DOHH2 (cell line): ENCODE measurements at regions not wholly inside any gene's neighbourhood (a gene's known extent, or its start where the extent isn't known, plus 50 kb on each side); places are given as distances from the start of the nearest gene placed in this dataset.

ENCODE experiments used
- H3F3A ChIP-seq: fragments of 200-600 bp; sonication (generic), shearing (Covaris generic); 2 replicates; pipeline ENCODE4 v1.6.0; 2016; ENCODE audit warnings: antibody characterized with exemption, mild to moderate bottlenecking; ENCODE audit not compliant: control insufficient read depth, insufficient read depth
- H3K27ac ChIP-seq: fragments of 200-600 bp; sonication (generic); 2 replicates; pipeline ENCODE4 v1.5.1; 2014; ENCODE audit warnings: low read depth, mild to moderate bottlenecking, low read length, moderate library complexity
- H3K27me3 ChIP-seq: fragments of 200-600 bp; sonication (generic); 2 replicates; pipeline ENCODE4 v1.6.1; 2014; ENCODE audit warnings: mild to moderate bottlenecking, low read length, mixed read lengths; ENCODE audit not compliant: control insufficient read depth
- H3K36me3 ChIP-seq: fragments of 200-600 bp; sonication (generic); 2 replicates; pipeline ENCODE4 v1.6.1; 2014; ENCODE audit warnings: mild to moderate bottlenecking, low read length, moderate library complexity, mixed read lengths; ENCODE audit not compliant: control insufficient read depth
- H3K4me1 ChIP-seq: fragments of 200-600 bp; sonication (generic); 2 replicates; pipeline ENCODE4 v1.6.1; 2014; ENCODE audit warnings: mild to moderate bottlenecking, low read length, mixed read lengths; ENCODE audit not compliant: control insufficient read depth
- H3K4me2 ChIP-seq: fragments of 200-600 bp; sonication (generic); 2 replicates; pipeline ENCODE4 v1.6.0; 2014; ENCODE audit warnings: mild to moderate bottlenecking, low read length, moderate library complexity
- H3K4me3 ChIP-seq: fragments of 200-600 bp; sonication (generic); 2 replicates; pipeline ENCODE4 v1.5.1; 2014; ENCODE audit warnings: mild to moderate bottlenecking, low read length, mixed read lengths
- H3K79me2 ChIP-seq: fragments of 200-600 bp; sonication (generic); 2 replicates; pipeline ENCODE4 v1.6.1; 2014; ENCODE audit warnings: mild to moderate bottlenecking, low read length, mixed read lengths; ENCODE audit not compliant: control insufficient read depth
- H3K9me2 ChIP-seq: fragments of 200-600 bp; sonication (generic); replicated peaks from 2 replicates; pipeline ENCODE4 v1.6.1; 2014; ENCODE audit warnings: mild to moderate bottlenecking, low read length, mixed read lengths; ENCODE audit not compliant: control insufficient read depth
- H3K9me3 ChIP-seq: fragments of 200-600 bp; sonication (generic); 2 replicates; pipeline ENCODE4 v1.6.1; 2014; ENCODE audit warnings: antibody characterized with exemption, low read length, mixed read lengths; ENCODE audit not compliant: control insufficient read depth, insufficient read depth
- H4K20me1 ChIP-seq: fragments of 200-600 bp; sonication (generic); 2 replicates; pipeline ENCODE4 v1.6.0; 2014; ENCODE audit warnings: low read depth, mild to moderate bottlenecking, antibody characterized with exemption, low read length, moderate library complexity; ENCODE audit not compliant: control insufficient read depth, insufficient read depth
- EZH2phosphoT487 ChIP-seq: fragments of 200-600 bp; sonication (generic); IDR thresholded peaks from 2 replicates; pipeline ENCODE4 v1.6.1; 2017; ENCODE audit warnings: borderline replicate concordance, mild to moderate bottlenecking, antibody characterized with exemption, low read length, moderate library complexity, mixed read lengths
- TF ChIP-seq, protein P1 (sequence below): fragments of 200-600 bp; sonication (generic); IDR thresholded peaks from one replicate; pipeline ENCODE4 v1.5.1; 2014; ENCODE audit warnings: antibody characterized with exemption, mild to moderate bottlenecking, low read depth, low read length; ENCODE audit not compliant: poor library complexity, severe bottlenecking

DNA sequence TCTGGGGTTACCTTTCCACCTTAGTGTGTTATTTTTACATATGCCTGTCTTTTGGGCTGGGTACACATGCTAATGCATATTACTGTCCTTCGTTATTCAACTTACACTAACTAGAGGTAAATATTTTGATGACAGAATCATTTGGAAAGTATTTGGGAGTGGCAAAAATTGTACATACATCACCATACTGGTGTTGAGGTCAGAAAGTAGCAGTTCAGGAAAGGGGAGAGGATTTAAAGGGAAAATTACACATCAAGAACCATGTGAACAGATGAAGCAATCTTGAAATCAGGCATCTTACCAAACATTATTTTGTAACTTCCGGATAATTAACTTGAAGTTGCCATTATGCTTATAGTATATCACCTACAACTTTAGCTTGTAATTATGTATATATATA is 379.7 kb downstream of the RND3 start:
- Histone ChIP-seq H3K4me3 (no peak overlapping the region), H4K20me1 (no peaks in the 10 kb centered on the region), H3K4me2 (no peak overlapping the region), H3K9me3 (peaks cover 7% of the 10 kb centered on the region; the same call in 1 of the 2 replicates), H3K79me2 (no peaks in the 10 kb centered on the region), H3K36me3 (no peaks in the 10 kb centered on the region), H3K27me3 (no peaks in the 10 kb centered on the region), H3K4me1 (no peaks in the 10 kb centered on the region), H3K27ac (no peak overlapping the region), H3K9me2 (no peaks in the 10 kb centered on the region), H3F3A (no peaks in the 10 kb centered on the region)
- no peak for TF ChIP-seq EZH2phosphoT487
- TF ChIP-seq, protein P1, sequence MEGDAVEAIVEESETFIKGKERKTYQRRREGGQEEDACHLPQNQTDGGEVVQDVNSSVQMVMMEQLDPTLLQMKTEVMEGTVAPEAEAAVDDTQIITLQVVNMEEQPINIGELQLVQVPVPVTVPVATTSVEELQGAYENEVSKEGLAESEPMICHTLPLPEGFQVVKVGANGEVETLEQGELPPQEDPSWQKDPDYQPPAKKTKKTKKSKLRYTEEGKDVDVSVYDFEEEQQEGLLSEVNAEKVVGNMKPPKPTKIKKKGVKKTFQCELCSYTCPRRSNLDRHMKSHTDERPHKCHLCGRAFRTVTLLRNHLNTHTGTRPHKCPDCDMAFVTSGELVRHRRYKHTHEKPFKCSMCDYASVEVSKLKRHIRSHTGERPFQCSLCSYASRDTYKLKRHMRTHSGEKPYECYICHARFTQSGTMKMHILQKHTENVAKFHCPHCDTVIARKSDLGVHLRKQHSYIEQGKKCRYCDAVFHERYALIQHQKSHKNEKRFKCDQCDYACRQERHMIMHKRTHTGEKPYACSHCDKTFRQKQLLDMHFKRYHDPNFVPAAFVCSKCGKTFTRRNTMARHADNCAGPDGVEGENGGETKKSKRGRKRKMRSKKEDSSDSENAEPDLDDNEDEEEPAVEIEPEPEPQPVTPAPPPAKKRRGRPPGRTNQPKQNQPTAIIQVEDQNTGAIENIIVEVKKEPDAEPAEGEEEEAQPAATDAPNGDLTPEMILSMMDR: no peak

DNA sequence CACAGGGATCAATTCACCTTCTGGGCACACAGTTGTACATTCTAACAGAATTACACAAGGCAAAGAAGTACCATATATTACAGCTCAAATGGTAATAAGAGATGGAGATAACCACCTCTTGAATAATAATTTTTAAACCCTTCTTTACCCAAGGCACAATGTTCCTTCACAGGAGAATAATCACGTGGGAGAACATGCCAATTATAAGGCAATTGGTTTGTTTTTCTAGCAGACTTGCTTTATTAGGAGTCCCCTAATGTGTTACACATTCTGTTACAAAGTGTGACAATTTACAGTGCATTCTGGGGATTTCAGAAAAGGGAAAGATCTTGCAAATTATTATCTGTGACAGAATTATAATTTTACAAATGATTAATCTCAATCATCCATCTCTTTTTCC is 380.3 kb downstream of the RND3 start:
- Histone ChIP-seq H3K4me2 (no peak overlapping the region), H3K4me1 (no peaks in the 10 kb centered on the region), H3K9me2 (no peaks in the 10 kb centered on the region), H3K4me3 (no peak overlapping the region), H3K27ac (no peak overlapping the region), H3F3A (no peaks in the 10 kb centered on the region), H3K9me3 (peaks cover 7% of the 10 kb centered on the region; the same call in 1 of the 2 replicates), H3K79me2 (no peaks in the 10 kb centered on the region), H4K20me1 (no peaks in the 10 kb centered on the region), H3K27me3 (no peaks in the 10 kb centered on the region), H3K36me3 (no peaks in the 10 kb centered on the region)
- TF ChIP-seq EZH2phosphoT487: no peak
- TF ChIP-seq, protein P1: no peak

DNA sequence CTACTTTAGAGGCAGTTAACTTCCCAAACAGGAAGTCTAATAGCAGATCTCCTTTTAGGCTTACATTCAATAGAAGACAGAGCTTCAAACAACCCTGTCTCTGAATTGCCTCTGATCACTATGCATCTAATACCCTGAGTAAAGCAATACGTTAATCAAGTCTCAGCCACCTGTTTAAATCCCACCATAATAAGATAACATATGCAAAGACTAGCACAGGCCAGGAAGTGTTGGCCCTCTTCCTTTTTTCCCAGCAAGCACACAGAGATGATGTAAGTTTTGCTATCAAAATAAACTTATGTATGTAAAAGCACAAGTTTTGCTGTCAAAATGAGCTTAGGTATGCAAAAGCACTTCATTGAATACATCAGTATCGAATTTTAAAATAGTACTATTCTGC is 385.5 kb downstream of the RND3 start:
- H4K20me1 ChIP-seq: no peaks in the 10 kb centered on the region
- peaks cover 7% of the 10 kb centered on the region; the same call in 1 of the 2 replicates for H3K9me3 ChIP-seq
- H3K79me2 ChIP-seq: no peaks in the 10 kb centered on the region
- H3K4me3 ChIP-seq: no peak overlapping the region
- no peak overlapping the region for H3K4me2 ChIP-seq
- H3K36me3 ChIP-seq: no peaks in the 10 kb centered on the region
- no peaks in the 10 kb centered on the region for H3K27me3 ChIP-seq
- H3K9me2 ChIP-seq: no peaks in the 10 kb centered on the region
- TF ChIP-seq, protein P1: no peak
- no peak for TF ChIP-seq EZH2phosphoT487
- no peak overlapping the region for H3K27ac ChIP-seq
- H3K4me1 ChIP-seq: no peaks in the 10 kb centered on the region
- no peaks in the 10 kb centered on the region for H3F3A ChIP-seq

DNA sequence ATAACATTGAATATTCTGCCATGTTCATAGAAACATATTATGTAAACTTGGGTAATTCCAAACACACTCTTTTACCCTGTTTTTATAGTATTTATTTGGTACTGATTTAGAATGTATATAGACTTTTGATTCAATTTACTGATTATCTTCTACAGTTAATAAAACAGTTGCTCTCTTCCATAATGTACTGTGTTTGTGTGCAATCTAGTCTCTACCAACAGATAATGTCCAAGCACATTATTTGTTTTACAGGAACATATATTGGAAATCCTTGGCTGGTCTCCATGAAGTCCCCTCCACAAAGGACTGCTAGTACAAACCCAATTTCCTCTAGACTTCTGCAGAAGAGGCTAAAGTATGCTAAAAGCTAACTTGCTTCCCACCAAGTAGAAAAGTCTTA is 386.6 kb downstream of the RND3 start:
- Histone ChIP-seq H3K79me2 (no peaks in the 10 kb centered on the region), H3K36me3 (no peaks in the 10 kb centered on the region), H3K4me1 (no peaks in the 10 kb centered on the region), H4K20me1 (no peaks in the 10 kb centered on the region), H3F3A (no peaks in the 10 kb centered on the region), H3K27ac (no peak overlapping the region), H3K4me2 (no peak overlapping the region), H3K27me3 (no peaks in the 10 kb centered on the region), H3K4me3 (no peak overlapping the region), H3K9me3 (peaks cover 7% of the 10 kb centered on the region; the same call in 1 of the 2 replicates), H3K9me2 (no peaks in the 10 kb centered on the region)
- TF ChIP-seq EZH2phosphoT487: no peak
- TF ChIP-seq, protein P1: no peak
